Keratinocyte (primary cell): ENCODE measurements at regions not wholly inside any gene's neighbourhood (a gene's known extent, or its start where the extent isn't known, plus 50 kb on each side); places are given as distances from the start of the nearest gene placed in this dataset.

Experiments used
- EZH2 ChIP-seq: IDR thresholded peaks from one replicate; pipeline ENCODE4 v1.6.1; 2012; ENCODE audit warnings: inconsistent platforms, mild to moderate bottlenecking, low read length, moderate library complexity
- TF ChIP-seq, protein P1 (sequence below), 3 experiments: IDR thresholded peaks in 1 of 3; conservative IDR thresholded peaks in 1 of 3; optimal IDR thresholded peaks in 1 of 3; 2 replicates in 2 of 3; 3 replicates in 1 of 3; pipeline versions ENCODE3 to v1.5.1; 2011; ENCODE audit warnings: low read length in 3 of 3, mild to moderate bottlenecking in 3 of 3, moderate library complexity in 2 of 3, control low read depth in 1 of 3, inconsistent platforms in 1 of 3; ENCODE audit not compliant: insufficient read depth in 2 of 3; ENCODE audit errors: extremely low read depth in 1 of 3

DNA sequence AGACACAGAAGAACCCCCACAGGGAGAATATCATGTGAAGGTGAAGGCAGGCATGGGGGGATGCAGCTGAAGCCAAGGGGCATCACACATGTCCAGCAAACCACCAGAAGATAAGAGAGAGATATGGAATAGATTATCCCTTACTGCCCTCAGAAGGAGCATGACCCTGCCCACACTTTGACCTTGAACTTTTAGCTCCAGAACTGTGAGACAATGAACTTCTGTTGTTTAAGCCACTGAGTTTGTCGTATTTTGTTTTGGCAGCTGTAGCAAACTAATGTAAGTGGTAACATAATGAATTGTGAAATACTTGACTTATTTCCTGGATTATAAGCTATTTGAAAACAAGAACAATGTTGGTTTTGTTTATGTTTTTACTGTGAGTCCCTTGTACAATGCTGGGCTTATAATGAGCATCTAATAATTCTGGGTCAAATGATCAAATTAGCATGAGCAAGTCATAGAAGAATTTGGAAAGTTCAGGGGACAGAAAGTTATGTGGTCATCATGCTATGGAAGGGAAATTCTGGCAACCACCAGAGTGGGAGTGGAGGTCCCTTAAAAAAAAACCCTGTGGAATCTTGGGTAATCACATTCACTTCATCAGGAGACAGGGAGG is 541.0 kb upstream of the KLHL29 start:
- TF ChIP-seq, protein P1, sequence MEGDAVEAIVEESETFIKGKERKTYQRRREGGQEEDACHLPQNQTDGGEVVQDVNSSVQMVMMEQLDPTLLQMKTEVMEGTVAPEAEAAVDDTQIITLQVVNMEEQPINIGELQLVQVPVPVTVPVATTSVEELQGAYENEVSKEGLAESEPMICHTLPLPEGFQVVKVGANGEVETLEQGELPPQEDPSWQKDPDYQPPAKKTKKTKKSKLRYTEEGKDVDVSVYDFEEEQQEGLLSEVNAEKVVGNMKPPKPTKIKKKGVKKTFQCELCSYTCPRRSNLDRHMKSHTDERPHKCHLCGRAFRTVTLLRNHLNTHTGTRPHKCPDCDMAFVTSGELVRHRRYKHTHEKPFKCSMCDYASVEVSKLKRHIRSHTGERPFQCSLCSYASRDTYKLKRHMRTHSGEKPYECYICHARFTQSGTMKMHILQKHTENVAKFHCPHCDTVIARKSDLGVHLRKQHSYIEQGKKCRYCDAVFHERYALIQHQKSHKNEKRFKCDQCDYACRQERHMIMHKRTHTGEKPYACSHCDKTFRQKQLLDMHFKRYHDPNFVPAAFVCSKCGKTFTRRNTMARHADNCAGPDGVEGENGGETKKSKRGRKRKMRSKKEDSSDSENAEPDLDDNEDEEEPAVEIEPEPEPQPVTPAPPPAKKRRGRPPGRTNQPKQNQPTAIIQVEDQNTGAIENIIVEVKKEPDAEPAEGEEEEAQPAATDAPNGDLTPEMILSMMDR (optimal IDR thresholded peaks at IDR 0.05 in 1 of 3, IDR thresholded peaks at IDR 0.05 in 1 of 3, conservative IDR thresholded peaks at IDR 0.05 in 1 of 3; ENCODE audit: extremely low read depth in 1 of 3, insufficient read depth in 2 of 3, low read length in 3 of 3), result no peak
- no peak for TF ChIP-seq EZH2
